HG03139 (cell line): ENCODE measurements at regions not wholly inside any gene's neighbourhood (a gene's known extent, or its start where the extent isn't known, plus 50 kb on each side); places are given as distances from the start of the nearest gene placed in this dataset.
"Not testable (repeated sequence)": the region's sequence is repeated elsewhere in the genome, so short reads cannot be mapped to it uniquely, and the experiment has no call there.

Source experiments
- ATAC-seq: cut with Tn5 transposase; IDR thresholded peaks from one replicate; pipeline ENCODE4 v1.9.1; 2021; ENCODE audit not compliant: unreplicated experiment

GRCh38 chr10:2212244-2212834 lies 475.0 kb upstream of the ADARB2 start:
- ATAC-seq: no peak

- ATAC-seq: no peak
Observed at GRCh38 chr10:2210088-2210487, 472.8 kb upstream of the ADARB2 start.

- no peak for ATAC-seq
Observed at GRCh38 chr10:2208106-2208505, 470.8 kb upstream of the ADARB2 start.

- no peak for ATAC-seq
Observed at GRCh38 chr10:2207246-2207922, 470.1 kb upstream of the ADARB2 start.

GRCh38 chr10:2205406-2205805 lies 468.1 kb upstream of the ADARB2 start:
- no peak for ATAC-seq

- ATAC-seq: no peak
Observed at GRCh38 chr10:2202401-2202800, 465.1 kb upstream of the ADARB2 start.

- no peak for ATAC-seq
Observed at GRCh38 chr10:2201534-2202099, 464.3 kb upstream of the ADARB2 start.

GRCh38 chr10:2197663-2198062 lies 460.3 kb upstream of the ADARB2 start:
- ATAC-seq: no peak

- no peak for ATAC-seq
Observed at GRCh38 chr10:2196272-2196671, 458.9 kb upstream of the ADARB2 start.

GRCh38 chr10:2189356-2189755 lies 452.0 kb upstream of the ADARB2 start:
- ATAC-seq: not testable (repeated sequence)

- ATAC-seq: no peak
Observed at GRCh38 chr10:2188371-2188770, 451.0 kb upstream of the ADARB2 start.

- no peak for ATAC-seq
Observed at GRCh38 chr10:2173327-2173726, 436.0 kb upstream of the ADARB2 start.

- no peak for ATAC-seq
Observed at GRCh38 chr10:2165771-2166460, 428.6 kb upstream of the ADARB2 start.

GRCh38 chr10:2150288-2150687 lies 413.0 kb upstream of the ADARB2 start:
- no peak for ATAC-seq

- ATAC-seq: no peak
Observed at GRCh38 chr10:2145926-2146478, 408.7 kb upstream of the ADARB2 start.

- ATAC-seq: no peak
Observed at GRCh38 chr10:2145491-2145890, 408.2 kb upstream of the ADARB2 start.

GRCh38 chr10:2144584-2144983 lies 407.3 kb upstream of the ADARB2 start:
- ATAC-seq: no peak

GRCh38 chr10:2143213-2143835 lies 406.0 kb upstream of the ADARB2 start:
- no peak for ATAC-seq

GRCh38 chr10:2139746-2140145 lies 402.4 kb upstream of the ADARB2 start:
- no peak for ATAC-seq

GRCh38 chr10:2137549-2138174 lies 400.3 kb upstream of the ADARB2 start:
- peak; percentile 76 for ATAC-seq
